IPS DF 6.9 (cell line): ENCODE measurements at regions not wholly inside any gene's neighbourhood (a gene's known extent, or its start where the extent isn't known, plus 50 kb on each side); places are given as distances from the start of the nearest gene placed in this dataset.
"Not testable (repeated sequence)": the region's sequence is repeated elsewhere in the genome, so short reads cannot be mapped to it uniquely, and the experiment has no call there.

Source experiments
- DNase-seq: peaks from one replicate; pipeline ENCODE4 v3.0.0-alpha.2; 2013; ENCODE audit warnings: low read depth, low spot score
- H3K27ac ChIP-seq: one replicate; pipeline ENCODE4 v1.5.1; 2013; ENCODE audit warnings: low read length, control low read depth
- H3K27me3 ChIP-seq: 2 replicates; pipeline ENCODE4 v1.6.1; 2013; ENCODE audit warnings: mild to moderate bottlenecking, low read length; ENCODE audit not compliant: control insufficient read depth, insufficient read depth
- H3K36me3 ChIP-seq: 2 replicates; pipeline ENCODE4 v1.6.1; 2013; ENCODE audit warnings: low read length; ENCODE audit not compliant: control insufficient read depth, insufficient read depth
- H3K4me1 ChIP-seq: 2 replicates; pipeline ENCODE4 v1.6.1; 2013; ENCODE audit warnings: low read length; ENCODE audit not compliant: control insufficient read depth, insufficient read depth
- H3K4me3 ChIP-seq: 2 replicates; pipeline ENCODE4 v1.5.1; 2013; ENCODE audit warnings: mild to moderate bottlenecking, low read length
- H3K9me3 ChIP-seq: 2 replicates; pipeline ENCODE4 v1.6.1; 2013; ENCODE audit warnings: low read length, inconsistent platforms; ENCODE audit not compliant: control insufficient read depth, insufficient read depth
- WGBS: extraction: QIAGEN DNeasy Blood & Tissue Kit; methylation state at CpG from one replicate; pipeline ENCODE4 v1.1.7; 2013; ENCODE audit warnings: mixed read lengths, missing lambda C conversion rate; ENCODE audit not compliant: insufficient read length, insufficient coverage; 5-methylcytosine and 5-hydroxymethylcytosine counted together

DNA sequence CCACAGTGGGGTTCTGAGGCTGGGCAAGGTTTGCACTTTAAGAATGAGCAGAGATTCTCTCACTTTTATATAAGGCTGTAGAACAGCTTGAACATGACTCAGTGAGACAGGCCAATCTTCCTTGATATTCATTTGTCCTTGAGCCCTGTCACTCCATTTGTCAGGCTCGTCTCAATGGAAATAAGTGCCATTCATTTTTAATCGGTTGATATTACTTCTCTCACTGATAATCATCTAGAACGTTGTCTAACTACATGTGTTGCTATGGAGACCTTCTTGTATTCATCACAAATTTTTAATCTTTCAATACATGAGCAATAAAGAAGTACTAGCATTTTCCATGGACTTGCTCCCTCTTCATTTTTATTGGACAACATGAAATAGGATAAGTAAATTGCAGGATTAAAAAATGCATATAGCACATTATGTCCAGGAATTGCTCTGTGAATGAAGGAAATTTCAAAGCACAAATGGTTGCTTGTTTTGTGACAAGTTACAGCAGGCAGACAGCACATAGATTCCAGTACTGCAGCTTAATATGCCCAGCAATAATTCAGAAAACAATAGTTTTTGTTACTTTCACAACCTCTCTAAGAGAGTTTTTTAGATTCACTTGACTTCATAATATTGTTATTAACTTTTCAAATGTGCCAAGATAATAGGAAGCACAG, 1178.4 kb upstream of the ATXN8OS start:
- WGBS, result no CpG with 5 or more reads among the region's 3 CpGs
- Histone ChIP-seq H3K4me1 (no peaks in the 10 kb centered on the region), H3K27ac (no peak overlapping the region), H3K4me3 (no peak overlapping the region), H3K36me3 (no peaks in the 10 kb centered on the region), H3K27me3 (no peaks in the 10 kb centered on the region), H3K9me3 (no peaks in the 10 kb centered on the region)
- no peak for DNase-seq

DNA sequence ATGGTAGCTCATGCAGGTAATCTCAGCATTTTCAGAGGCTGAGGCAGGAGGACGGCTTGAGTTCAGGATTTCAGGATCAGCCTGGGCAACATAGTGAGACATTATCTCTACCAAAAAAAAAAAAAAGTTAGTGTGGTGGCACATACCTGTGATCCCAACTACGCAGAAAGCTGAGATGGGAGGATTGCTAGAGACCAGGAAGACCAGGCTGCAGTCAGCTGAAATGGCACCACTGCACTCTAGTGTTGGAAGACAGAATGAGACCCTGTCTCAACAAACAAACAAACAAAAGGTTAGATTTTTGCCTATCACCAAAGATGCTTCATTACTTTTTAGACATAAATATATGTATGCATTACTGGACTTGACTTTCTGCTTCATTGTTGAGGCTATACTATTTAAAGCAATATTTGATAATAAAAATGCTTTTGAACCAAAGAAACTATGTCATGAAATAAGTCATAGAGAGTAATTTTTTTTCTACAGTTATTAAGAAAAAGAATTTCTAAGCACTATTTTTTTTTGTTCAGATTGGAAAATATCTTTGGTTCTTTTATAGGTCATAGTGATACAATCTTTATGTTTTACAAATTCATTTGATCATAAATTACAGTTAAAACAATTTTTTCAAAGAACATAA, 1180.1 kb upstream of the ATXN8OS start:
- Histone ChIP-seq H3K27me3 (no peaks in the 10 kb centered on the region), H3K9me3 (no peaks in the 10 kb centered on the region), H3K36me3 (no peaks in the 10 kb centered on the region), H3K4me1 (no peaks in the 10 kb centered on the region), H3K27ac (no peak overlapping the region), H3K4me3 (no peak overlapping the region)
- peak; percentile 67 for DNase-seq
- no CpG with 5 or more reads among the region's 2 CpGs for WGBS

DNA sequence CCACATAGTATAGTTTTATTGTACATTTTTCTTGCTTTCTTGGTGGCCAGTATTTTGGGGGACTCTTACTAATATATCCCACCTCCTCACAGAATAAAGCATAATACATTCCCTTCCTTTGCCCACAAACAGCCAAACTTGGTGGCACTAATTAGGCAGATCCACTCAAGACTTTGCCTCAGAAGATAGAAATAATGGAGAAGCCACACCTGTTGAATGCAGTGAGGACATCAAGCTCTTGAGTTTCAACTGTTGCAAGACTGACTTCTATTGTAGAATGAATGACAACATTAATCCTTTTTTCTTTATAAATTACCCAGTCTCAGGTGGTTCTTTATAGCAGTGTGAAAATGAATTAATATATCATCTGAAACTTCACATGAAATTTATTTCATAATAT, 1183.6 kb upstream of the ATXN8OS start:
- Histone ChIP-seq H3K27ac (no peak overlapping the region), H3K9me3 (no peaks in the 10 kb centered on the region), H3K27me3 (no peaks in the 10 kb centered on the region), H3K36me3 (no peaks in the 10 kb centered on the region), H3K4me3 (no peak overlapping the region), H3K4me1 (no peaks in the 10 kb centered on the region)
- DNase-seq, result no peak

DNA sequence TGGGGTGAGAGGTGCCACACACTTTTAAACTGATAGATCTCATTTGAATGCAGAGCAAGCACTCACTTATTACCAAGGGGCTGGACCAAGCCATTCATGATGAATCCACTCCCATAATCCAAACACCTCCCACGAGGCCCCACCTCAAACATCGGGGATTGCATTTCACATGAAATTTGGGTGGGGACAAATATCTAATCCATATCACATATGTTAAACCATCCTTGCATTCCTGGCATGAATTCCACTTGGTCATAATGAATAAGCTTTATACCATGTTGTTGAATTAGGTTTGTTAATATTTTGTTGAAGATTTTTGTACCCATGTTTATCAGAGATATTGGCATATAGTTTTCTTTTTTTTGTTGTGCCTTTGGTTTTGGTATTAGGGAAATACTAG, 1198.7 kb upstream of the ATXN8OS start:
- WGBS, result no CpG with 5 or more reads among the region's 2 CpGs
- H3K4me1 ChIP-seq, result no peaks in the 10 kb centered on the region
- no peak for DNase-seq

DNA sequence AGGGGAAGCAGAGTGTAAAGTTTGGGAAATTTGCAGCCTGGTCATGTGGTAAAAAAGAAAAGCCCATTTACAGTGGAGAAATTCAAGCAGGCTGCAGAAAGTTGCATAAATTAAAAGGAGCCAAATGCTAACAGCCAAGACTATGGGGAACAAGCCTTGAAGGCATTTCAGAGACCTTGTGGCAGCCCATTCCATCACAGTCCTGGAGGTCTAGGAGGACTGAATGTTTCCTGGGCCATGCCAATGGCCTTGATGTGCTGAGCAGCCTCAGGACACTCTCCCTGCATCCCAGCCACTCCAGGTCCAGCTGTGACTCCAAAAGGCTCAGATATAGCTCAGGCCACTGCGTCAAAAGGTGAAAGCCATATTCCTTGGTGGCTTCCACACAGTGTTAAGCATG, 1202.4 kb upstream of the ATXN8OS start:
- Histone ChIP-seq H3K9me3 (no peaks in the 10 kb centered on the region), H3K4me3 (no peak overlapping the region), H3K4me1 (no peaks in the 10 kb centered on the region), H3K27me3 (no peaks in the 10 kb centered on the region), H3K27ac (no peak overlapping the region), H3K36me3 (no peaks in the 10 kb centered on the region)
- no CpG with 5 or more reads among the region's 1 CpG for WGBS
- DNase-seq, result no peak

More for the DNA sequence above, 1198.7 kb upstream of the ATXN8OS start:
- Histone ChIP-seq H3K36me3 (no peaks in the 10 kb centered on the region), H3K27ac (no peak overlapping the region), H3K9me3 (no peaks in the 10 kb centered on the region), H3K27me3 (no peaks in the 10 kb centered on the region), H3K4me3 (no peak overlapping the region)

DNA sequence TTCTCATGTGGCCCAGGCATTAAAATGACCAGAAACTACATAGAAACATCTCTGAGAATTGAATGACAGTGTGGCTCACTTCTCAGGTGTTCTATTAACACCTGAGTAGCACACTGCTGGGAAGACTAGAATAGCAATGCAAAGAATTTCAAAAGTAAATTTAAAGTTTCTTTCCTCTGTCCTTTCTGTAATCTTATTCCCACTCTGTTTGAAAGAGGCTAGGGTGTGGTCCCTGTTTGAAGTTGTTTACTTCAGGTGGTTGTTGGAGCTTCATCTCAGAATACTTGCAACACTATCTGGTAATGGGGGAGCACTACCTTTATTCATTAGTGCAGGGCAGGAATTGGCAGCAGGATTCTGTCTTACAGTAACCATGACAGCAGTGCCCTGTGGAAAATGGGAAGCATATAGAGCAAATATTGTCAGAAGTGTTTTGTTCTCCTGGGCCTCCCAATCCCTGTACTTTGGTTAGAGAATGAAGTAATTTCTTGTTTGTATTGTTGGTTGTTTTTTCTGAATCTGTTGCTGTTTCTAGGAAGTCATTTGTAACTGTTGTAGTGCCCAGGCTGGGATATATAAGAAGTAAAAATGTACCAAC, 1210.2 kb upstream of the ATXN8OS start:
- Histone ChIP-seq H3K27me3 (no peaks in the 10 kb centered on the region), H3K36me3 (no peaks in the 10 kb centered on the region), H3K27ac (no peak overlapping the region), H3K4me1 (no peaks in the 10 kb centered on the region), H3K9me3 (peaks cover 1% of the 10 kb centered on the region; the same call in 1 of the 2 replicates), H3K4me3 (no peak overlapping the region)
- no peak for DNase-seq

DNA sequence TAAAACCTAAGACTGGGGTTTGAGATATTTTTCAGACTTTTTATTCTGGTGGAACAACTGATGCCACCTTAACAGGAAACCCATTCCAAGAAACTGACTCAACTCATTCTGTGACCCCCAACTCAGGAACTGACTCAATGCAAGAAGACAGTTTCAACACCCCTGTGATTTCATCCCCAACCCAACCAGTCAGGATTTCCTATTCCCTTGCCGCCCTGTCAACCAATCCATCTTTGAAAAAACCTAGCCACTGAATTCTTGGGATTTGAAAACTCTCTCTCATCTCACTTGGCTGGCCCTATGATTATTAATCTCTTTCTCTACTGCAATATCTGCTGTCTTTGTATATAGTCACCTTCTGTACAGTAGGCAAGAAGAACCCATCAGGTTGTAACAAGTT, 1211.9 kb upstream of the ATXN8OS start:
- no peak overlapping the region for H3K4me3 ChIP-seq
- WGBS, result no CpG with 5 or more reads among the region's 1 CpG
- H3K27me3 ChIP-seq, result no peaks in the 10 kb centered on the region

DNA sequence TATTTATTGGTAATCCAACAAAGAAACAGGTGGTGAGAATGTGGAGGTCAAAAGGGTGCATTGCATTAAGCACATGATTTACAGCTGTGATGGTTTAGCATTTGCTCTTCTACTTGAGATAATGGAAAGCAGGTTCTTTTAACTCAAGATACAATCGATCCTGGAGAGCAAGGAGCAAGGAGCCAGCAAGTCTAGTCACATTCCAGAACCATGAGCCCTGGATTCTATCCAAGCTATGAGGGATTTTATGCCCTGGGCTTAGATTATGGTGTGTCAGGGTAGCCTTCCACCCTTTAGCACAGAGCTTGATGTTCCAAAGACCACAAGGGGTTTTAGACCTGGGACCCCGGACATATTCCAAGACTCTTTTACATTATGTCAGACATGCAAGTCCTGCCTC, 1213.9 kb upstream of the ATXN8OS start:
- no CpG with 5 or more reads among the region's 2 CpGs for WGBS
- H3K27ac ChIP-seq, H3K9me3 ChIP-seq, H3K36me3 ChIP-seq, H3K27me3 ChIP-seq, H3K4me1 ChIP-seq, DNase-seq, H3K4me3 ChIP-seq: not testable (repeated sequence)

More for the DNA sequence above, 1211.9 kb upstream of the ATXN8OS start:
- H3K4me1 ChIP-seq, result no peaks in the 10 kb centered on the region
- no peak for DNase-seq
- peaks cover 1% of the 10 kb centered on the region; the same call in 1 of the 2 replicates for H3K9me3 ChIP-seq
- H3K36me3 ChIP-seq, result no peaks in the 10 kb centered on the region
- H3K27ac ChIP-seq, result no peak overlapping the region

DNA sequence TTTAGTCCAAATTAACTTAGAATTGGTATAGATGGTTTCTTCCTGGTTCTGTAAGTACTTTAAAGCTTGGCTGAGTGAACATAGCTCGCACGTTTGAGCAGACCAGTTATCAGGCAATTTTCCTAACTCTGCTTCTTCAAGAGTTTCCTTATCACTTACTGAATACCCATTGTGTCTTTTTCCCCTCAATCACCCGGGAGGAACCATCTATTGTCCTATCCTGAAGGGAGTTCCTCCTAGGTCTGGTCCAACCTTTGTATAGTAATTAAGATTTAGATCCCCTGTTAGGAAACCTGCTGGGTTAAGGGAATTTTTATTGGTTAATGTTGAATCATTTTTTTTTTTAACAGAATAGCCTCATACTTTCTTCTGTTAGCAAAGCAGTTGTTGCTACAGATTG, 1215.0 kb upstream of the ATXN8OS start:
- H3K27me3 ChIP-seq, H3K4me1 ChIP-seq, H3K4me3 ChIP-seq, H3K27ac ChIP-seq, H3K9me3 ChIP-seq, H3K36me3 ChIP-seq, DNase-seq: not testable (repeated sequence)
- WGBS, result no CpG with 5 or more reads among the region's 3 CpGs

DNA sequence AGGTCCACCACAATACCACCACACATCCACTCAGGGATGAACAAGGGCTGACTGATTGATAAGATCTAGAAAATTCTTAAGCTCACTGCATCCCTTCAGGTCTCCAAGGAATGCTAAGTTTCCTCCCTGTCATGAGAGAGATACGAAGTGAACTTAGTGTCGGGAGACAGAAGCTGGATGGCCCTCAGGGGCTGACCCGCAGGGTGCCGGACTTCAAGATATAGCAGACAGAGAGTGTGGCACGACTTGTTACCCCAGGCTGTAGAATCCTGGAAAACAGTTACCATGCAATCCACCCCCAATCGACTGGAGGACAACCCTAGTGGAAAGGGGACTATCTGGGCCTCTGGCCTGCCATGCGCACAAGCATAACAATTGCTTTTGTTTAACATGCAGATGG, 1217.5 kb upstream of the ATXN8OS start:
- not testable (repeated sequence) for H3K4me1 ChIP-seq, H3K4me3 ChIP-seq, DNase-seq, H3K27me3 ChIP-seq, H3K27ac ChIP-seq, H3K36me3 ChIP-seq, H3K9me3 ChIP-seq
- WGBS, result no CpG with 5 or more reads among the region's 7 CpGs

DNA sequence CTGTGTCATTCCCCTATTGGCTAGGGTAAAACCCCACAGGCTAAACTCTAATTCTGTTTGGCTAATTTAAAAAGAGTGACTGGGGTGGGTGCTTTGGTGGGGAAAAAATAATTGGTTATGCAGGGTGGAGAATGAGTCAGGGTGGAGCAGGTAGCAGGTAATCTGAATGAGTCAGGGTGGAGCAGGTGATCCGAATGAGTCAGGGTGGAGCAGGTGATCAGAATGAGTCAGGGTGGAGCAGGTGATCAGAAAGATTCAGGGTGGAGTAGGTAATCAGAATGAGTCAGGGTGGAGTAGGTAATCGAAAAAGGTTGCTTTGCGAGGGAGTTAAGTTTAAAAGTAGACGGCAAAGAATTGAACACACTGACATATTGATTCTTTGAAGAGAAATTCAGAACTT, 1218.8 kb upstream of the ATXN8OS start:
- H3K4me3 ChIP-seq, result no peak overlapping the region
- no peaks in the 10 kb centered on the region for H3K4me1 ChIP-seq
- no peak for DNase-seq
- H3K36me3 ChIP-seq, result no peaks in the 10 kb centered on the region
- no peak overlapping the region for H3K27ac ChIP-seq
- no CpG with 5 or more reads among the region's 4 CpGs for WGBS
- H3K9me3 ChIP-seq, result no peaks in the 10 kb centered on the region
- H3K27me3 ChIP-seq, result no peaks in the 10 kb centered on the region
